ENCODE measurements at regions not wholly inside any gene's neighbourhood (a gene's known extent, or its start where the extent isn't known, plus 50 kb on each side); places are given as distances from the start of the nearest gene placed in this dataset.
"Not testable (repeated sequence)": the region's sequence is repeated elsewhere in the genome, so short reads cannot be mapped to it uniquely, and the experiment has no call there.

- TF ChIP-seq EZH2phosphoT487 (IDR thresholded peaks at IDR 0.05; ENCODE audit: insufficient read depth, low read depth); EZH2 (IDR thresholded peaks at IDR 0.05; ENCODE audit: insufficient read depth, poor library complexity, severe bottlenecking): not testable (repeated sequence)
Observed at GRCh38 chr5:20707634-20708033, 719.6 kb upstream of the CDH18 start.
